HG03280 (cell line): ENCODE measurements at regions not wholly inside any gene's neighbourhood (a gene's known extent, or its start where the extent isn't known, plus 50 kb on each side); places are given as distances from the start of the nearest gene placed in this dataset.

Source experiments
- ATAC-seq: cut with Tn5 transposase; IDR thresholded peaks from one replicate; pipeline ENCODE4 v1.9.1; 2021; ENCODE audit warnings: mild to moderate bottlenecking, moderate library complexity; ENCODE audit not compliant: unreplicated experiment

- no peak for ATAC-seq
These were observed 168.5 kb upstream of the TCERG1L start for GRCh38 chr10:131480066-131480465.

DNA sequence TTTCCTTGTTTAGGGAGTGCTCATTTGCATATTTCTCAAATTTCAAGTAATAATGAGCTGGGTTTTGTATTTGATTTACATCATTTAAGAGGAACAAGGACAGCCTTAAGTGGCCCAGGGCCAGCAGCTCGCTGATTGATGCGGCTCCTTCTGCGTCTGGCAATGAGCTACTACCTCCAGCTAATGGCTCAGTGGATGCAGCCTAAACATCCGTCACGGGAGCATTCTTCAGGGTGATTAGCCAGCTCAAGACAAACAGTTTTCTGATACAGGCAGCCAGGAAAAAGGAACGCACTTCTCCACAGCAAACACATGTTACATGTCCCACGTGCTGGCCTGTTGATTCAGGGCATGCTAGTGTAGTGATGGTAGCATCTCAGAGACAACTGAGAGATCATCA is 169.3 kb upstream of the TCERG1L start:
- no peak for ATAC-seq

DNA sequence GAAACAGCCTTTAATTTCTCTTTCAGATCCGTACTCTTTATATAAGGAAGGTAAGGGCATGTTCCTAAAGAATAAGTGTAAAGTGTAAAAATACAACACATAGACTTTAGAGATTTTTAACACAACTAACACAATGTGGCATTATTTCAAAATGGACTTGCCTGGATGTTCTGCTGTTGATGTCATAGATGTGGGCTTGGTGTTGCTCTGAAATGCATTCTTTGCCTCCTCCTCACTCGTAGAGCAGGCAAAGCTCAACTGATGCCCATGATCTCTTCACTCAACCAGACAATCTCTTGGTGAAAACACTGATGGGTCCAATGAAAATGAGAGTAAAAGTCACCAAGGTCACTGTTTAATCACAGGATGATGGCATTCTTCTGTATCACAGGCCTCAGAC is 174.2 kb upstream of the TCERG1L start:
- no peak for ATAC-seq

- ATAC-seq = no peak
These were observed 176.3 kb upstream of the TCERG1L start for GRCh38 chr10:131487822-131488221.

DNA sequence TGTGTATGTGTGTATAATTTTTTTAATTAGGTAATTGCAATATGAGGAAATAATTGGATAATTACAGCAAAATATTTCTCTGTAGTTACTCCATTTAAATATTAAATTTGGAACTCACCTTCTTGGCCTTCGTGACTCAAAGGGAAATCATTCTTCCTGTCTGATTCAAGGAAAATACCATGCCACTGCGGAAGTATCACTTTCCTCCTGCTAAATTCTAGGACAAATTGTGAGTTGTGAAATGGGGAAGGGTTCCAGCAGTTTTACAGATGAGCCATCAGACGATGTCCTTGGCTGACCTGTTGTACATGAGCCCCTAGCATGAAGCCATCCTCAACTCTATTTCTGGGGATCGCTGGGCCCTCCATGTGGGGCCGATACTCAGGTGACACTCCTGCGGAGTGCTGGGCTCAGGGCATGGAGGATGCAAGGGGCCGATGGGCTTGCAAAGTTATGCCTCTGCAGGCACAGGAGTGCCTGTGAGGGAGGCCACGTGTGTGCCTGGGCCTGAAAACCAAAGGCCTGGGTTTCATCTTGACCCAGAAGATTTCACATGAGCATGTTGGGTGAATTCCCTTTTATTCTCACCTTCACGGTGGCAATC is 179.6 kb upstream of the TCERG1L start:
- ATAC-seq = no peak

DNA sequence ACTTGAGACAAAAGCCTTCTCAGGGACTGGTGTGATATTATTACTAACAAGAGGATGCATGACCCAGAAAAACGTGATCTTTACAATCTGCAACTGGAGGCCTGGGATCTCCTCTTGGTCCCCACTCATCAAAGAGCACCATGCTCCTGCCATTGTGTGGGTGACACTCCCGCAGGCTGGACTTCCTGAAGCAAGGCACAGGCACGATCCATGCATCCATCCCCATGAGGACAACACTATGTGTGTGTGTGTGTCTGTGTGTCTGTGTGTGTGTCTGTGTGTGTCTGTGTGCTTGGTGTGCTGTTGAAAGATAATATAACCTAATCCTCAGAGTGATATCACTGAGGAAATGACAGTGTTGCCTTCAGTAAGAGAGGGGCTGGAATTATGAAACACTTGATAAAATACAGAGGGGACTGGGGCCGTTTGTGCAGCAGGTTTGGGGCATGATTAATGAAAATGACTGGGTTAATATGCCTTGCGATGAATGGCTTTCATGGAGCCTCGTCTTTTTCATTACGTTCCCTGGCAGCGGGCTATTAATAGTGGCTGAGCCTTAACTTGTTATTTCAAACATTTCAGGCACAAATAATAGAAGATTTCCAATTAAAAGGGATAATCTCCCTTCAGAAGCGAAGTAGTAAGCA is 180.8 kb upstream of the TCERG1L start:
- ATAC-seq = no peak

DNA sequence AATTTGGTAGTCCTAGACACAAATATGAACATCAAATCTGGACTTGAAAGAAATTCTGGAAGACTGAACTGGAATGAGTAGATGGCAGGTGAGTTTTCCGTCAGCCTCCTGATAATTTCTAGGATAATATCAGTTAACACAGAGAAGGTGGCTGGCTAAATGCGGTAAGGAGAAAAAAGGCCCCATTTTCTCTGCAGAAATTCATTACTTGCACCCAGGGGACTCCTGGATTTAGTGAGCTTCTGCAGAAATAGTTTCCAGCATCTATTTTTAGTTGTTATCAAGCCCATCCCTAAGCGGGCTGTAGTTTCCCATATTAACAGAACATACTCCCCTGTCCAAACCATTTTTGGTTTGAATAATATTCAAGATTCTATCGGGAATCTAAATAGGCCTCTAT is 181.9 kb upstream of the TCERG1L start:
- ATAC-seq = no peak

- ATAC-seq = no peak
These were observed 182.9 kb upstream of the TCERG1L start for GRCh38 chr10:131494451-131494850.

- ATAC-seq = no peak
These were observed 183.7 kb upstream of the TCERG1L start for GRCh38 chr10:131495224-131495623.

GRCh38 chr10:131495892-131496291 is 184.4 kb upstream of the TCERG1L start:
- no peak for ATAC-seq

DNA sequence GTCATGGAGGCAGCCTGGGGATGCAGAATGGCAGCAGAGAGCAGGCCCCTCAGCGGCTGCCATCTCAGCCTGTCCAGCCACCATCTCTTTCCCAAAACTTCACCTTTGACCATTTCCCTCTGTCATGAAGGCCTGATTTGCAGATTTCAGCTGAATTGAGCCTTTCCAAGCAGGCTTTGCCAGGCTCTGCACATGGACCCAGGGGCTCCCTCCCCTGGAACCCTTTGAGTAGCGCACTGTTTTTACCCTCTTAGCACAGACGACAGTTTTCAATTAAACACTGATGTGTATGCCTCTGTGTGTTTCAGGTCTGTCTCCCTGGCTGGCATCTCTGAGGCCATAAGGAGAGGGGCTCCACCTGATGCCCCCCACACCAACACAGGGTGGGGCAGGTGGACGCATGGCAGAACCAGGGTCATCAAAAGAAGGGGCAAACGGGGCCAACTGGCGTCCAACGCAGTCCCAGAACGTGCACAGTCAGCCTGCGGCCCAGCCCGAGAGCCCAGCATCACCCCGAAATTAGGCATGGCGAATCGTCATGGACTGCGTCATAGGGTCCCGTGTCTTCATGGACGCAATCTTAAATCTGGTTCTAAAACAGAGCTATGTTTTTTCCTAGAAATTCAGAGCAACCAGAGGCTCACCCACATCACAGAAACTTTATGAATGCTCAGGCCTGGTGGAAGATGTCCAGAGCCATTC is 185.0 kb upstream of the TCERG1L start:
- ATAC-seq = no peak

DNA sequence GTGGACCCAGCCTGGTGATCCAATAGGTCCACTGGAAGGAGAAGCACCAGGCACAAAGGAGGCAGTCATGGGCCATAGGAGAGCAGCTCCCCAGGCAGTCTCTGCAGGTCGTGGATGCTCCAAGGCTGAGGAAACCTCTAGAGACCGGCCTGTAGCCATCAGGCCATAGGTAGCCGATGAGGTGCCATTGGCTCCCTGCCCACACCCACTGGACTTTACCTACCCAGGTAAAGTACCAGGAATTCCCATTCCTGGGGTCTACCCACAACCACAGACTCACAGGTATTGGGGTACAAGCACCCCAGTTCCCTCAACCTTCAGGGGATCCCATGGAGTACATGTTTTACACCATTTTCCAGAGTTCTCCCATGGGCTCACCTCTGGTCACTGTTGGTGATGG is 188.0 kb upstream of the TCERG1L start:
- no peak for ATAC-seq

DNA sequence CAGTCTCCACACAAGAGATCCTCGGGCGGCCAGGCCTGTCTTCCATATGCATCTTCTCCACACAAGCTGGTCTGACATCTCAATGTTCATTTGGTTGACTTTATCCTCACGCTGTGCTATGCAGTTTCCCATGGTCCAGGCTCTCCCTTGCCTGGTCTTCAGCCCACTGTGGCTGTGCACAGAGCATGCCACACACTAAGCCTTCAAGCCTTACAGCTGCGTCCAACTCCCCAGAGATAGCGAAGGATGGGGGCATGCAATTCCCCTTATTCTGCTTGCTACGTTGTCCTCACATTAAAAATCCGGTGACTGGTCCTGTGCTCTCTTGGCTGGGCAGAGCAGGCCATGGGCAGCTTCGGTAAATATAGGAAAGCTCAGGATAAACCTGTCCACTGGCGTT is 188.7 kb upstream of the TCERG1L start:
- no peak for ATAC-seq

DNA sequence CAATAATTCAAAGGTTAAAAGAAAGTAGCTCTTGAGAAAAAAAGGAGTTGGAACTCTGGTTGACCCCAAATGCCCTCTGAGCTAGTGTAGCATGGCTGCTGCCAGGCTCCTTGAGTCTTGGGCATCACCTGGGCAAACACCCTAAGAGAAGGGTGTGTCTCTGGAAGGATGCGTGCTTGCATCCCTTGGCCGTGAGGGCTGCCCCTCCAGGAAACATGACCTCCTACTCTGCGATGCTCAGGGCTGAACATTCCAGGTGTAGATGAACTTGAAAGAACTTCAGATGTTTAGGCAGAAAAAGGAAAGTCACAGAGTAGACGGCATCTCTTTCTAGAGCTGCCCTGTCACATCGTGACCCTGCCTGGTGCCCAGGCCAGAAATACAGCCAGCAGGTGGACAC is 189.4 kb upstream of the TCERG1L start:
- no peak for ATAC-seq

DNA sequence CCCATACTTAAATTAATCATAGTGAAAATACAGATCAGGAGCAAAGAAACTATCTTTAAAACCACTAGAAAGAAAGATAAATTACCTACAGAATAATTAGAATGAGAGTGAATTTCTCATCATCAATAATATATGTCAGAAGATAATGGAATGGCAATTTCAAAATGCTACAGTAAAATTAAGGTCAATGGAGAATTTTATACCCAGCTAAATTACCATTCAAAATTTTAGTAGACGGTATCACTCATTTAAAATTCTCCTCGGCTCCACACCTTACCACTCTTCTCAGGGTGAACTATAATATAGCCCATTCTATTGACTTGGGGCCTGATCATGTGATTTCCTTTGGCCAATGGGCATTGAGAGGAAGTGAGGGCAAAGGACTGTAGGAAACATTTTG is 192.5 kb upstream of the TCERG1L start:
- no peak for ATAC-seq

DNA sequence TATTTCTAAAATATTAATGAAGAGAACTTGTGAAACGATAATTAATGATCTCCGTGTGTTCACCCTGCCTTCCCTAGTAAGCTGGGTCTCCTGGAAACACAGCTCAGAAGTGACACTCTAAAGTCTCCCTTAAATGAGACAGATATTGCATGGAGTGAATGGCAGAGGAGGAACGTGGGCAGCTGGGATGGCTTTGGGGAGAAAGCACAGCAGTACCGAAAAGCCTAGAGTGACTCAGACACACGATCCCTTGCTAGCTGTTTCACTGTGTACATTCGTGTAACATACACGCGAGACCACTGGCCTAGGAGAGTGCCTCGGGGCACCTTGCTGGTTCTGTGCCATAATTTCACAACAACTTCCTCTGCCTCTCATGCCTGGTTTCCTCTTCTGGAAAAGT is 199.9 kb upstream of the TCERG1L start:
- ATAC-seq = no peak

- no peak for ATAC-seq
These were observed 201.3 kb upstream of the TCERG1L start for GRCh38 chr10:131512852-131513251.

DNA sequence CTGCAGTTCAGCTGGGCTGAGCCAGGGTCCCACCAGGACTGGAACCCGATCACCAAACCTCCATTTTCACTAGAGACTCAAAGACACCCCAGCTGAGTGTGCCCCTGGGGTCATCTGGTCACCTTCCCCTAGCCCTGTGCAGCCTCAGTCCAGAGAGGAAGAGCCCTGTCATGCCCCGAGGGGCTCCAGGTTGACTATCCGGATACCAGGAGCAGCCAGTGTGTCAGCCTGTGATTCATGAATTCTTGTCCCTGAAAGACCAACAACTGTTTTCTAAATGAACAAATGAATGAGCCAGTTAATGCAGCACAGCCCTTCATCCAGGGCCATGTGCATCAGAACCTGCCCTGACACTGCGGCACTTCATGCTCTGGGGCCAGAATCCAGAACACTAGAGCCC is 201.9 kb upstream of the TCERG1L start:
- ATAC-seq = no peak

DNA sequence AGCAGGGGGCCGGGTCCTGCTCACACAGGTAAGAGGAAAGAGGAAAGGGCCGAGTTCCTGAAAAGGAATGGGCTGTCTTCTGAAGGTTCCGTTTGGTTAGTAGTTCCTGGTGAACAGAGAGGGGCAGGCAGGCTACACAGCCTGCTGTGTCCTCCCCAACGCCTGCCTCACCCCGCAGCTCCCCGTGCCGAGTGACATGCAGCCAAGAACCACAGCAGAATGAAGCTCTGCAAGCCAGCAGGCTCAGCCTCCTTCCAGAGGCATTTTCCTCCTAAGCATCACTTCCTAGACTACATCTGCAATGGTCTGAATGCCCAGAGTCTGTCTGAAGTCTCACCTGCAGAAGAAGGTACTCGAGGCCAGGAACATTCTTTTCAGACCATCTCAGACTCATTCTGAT is 202.4 kb upstream of the TCERG1L start:
- ATAC-seq = no peak

DNA sequence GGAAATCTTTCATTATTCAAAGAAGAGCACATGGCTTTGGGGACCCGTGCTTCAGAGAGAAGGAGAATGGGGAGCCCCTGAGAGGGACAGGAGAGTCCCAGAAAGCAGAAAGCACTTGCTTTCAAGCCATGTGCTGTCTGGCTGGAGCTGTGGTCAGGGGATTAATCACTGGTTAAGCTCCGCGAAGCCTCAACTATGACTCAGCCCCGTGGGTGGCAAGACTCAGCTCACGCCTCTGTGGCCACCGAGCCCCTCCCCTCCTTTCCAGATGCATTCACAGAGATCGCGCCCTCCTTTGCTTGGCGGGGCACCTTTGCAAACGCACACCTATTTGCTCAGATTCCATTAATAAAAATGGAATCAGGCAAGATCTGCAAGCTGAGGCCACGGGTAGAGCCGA is 202.9 kb upstream of the TCERG1L start:
- no peak for ATAC-seq

DNA sequence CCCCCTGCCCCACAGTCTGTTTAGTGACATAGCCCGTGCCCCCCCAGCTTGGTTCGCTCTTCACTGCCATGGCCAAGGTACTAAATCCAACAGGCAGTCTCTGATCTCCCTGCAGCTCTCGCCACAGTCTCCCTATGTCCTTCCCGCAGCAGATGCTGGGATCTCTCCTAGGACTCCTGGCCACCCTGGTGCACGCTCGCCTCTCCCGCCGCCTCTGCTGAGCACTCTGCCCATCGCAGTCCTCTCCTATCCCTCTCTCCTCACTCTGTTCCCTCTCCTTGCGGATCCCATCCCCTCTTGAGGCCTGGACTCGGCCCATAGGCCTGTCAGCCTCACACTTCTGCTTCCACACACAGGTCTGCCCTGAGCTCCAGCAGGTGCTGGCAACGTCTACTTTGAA is 204.8 kb upstream of the TCERG1L start:
- no peak for ATAC-seq

- ATAC-seq = no peak
These were observed 206.3 kb upstream of the TCERG1L start for GRCh38 chr10:131517781-131518180.
